Activated T-helper 1 cell treated with Interleukin-2 at 50 U/mL for 16 hours (primary cell): ENCODE measurements at regions not wholly inside any gene's neighbourhood (a gene's known extent, or its start where the extent isn't known, plus 50 kb on each side); places are given as distances from the start of the nearest gene placed in this dataset.

Experiments used
- DNase-seq: peaks from one replicate; pipeline ENCODE4 v3.0.0-alpha.2; 2020; ENCODE audit warnings: low read depth

- no peak for DNase-seq
Observed at GRCh38 chr16:65509172-65509571, 387.3 kb upstream of the CDH11 start.

GRCh38 chr16:65500919-65501318 lies 379.1 kb upstream of the CDH11 start:
- DNase-seq: no peak

GRCh38 chr16:65500007-65500406 lies 378.1 kb upstream of the CDH11 start:
- DNase-seq: no peak

GRCh38 chr16:65499566-65499965 lies 377.7 kb upstream of the CDH11 start:
- no peak for DNase-seq

GRCh38 chr16:65497571-65497970 lies 375.7 kb upstream of the CDH11 start:
- DNase-seq: no peak

GRCh38 chr16:65495106-65495505 lies 373.2 kb upstream of the CDH11 start:
- no peak for DNase-seq

- no peak for DNase-seq
Observed at GRCh38 chr16:65494609-65495008, 372.7 kb upstream of the CDH11 start.

GRCh38 chr16:65494080-65494479 lies 372.2 kb upstream of the CDH11 start:
- no peak for DNase-seq

GRCh38 chr16:65490286-65490685 lies 368.4 kb upstream of the CDH11 start:
- no peak for DNase-seq

GRCh38 chr16:65489531-65490023 lies 367.7 kb upstream of the CDH11 start:
- no peak for DNase-seq

GRCh38 chr16:65487231-65487630 lies 365.4 kb upstream of the CDH11 start:
- DNase-seq: no peak

GRCh38 chr16:65481956-65482355 lies 360.1 kb upstream of the CDH11 start:
- no peak for DNase-seq

- DNase-seq: no peak
Observed at GRCh38 chr16:65480281-65481091, 358.6 kb upstream of the CDH11 start.

GRCh38 chr16:65476448-65476955 lies 354.6 kb upstream of the CDH11 start:
- no peak for DNase-seq

GRCh38 chr16:65473699-65474098 lies 351.8 kb upstream of the CDH11 start:
- DNase-seq: no peak

GRCh38 chr16:65469116-65469515 lies 347.3 kb upstream of the CDH11 start:
- no peak for DNase-seq

GRCh38 chr16:65468133-65468532 lies 346.3 kb upstream of the CDH11 start:
- no peak for DNase-seq

GRCh38 chr16:65463652-65464260 lies 341.9 kb upstream of the CDH11 start:
- DNase-seq: no peak

GRCh38 chr16:65457084-65457483 lies 335.2 kb upstream of the CDH11 start:
- no peak for DNase-seq

- no peak for DNase-seq
Observed at GRCh38 chr16:65455761-65456160, 333.9 kb upstream of the CDH11 start.

- no peak for DNase-seq
Observed at GRCh38 chr16:65453646-65454045, 331.8 kb upstream of the CDH11 start.

GRCh38 chr16:65449526-65449925 lies 327.7 kb upstream of the CDH11 start:
- DNase-seq: no peak

GRCh38 chr16:65446427-65446826 lies 324.6 kb upstream of the CDH11 start:
- no peak for DNase-seq
